ENCODE measurements at regions not wholly inside any gene's neighbourhood (a gene's known extent, or its start where the extent isn't known, plus 50 kb on each side); places are given as distances from the start of the nearest gene placed in this dataset.
"Not testable (repeated sequence)": the region's sequence is repeated elsewhere in the genome, so short reads cannot be mapped to it uniquely, and the experiment has no call there.

DNA sequence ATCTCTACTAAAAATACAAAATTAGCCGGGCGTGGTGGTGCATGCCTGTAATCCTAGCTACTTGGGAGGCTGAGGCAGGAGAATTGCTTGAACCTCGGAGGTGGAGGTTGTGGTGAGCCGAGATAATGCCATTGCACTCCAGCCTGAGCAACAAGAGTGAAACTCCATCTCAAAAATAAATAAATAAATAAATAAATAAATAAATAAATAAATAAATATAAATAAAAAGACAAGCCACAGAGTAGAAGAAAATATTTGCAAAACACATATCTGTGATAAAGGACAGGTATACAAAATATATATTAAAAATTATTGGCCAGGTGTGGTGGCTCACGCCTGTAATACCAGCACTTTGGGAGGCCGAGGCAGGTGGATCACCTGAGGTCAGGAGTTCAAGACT, 96.0 kb downstream of the MRPL57 start:
- not testable (repeated sequence) for H3K4me3 ChIP-seq (ENCODE audit: control insufficient read depth, low read depth, low read length); DNase-seq (ENCODE audit: low read depth)

DNA sequence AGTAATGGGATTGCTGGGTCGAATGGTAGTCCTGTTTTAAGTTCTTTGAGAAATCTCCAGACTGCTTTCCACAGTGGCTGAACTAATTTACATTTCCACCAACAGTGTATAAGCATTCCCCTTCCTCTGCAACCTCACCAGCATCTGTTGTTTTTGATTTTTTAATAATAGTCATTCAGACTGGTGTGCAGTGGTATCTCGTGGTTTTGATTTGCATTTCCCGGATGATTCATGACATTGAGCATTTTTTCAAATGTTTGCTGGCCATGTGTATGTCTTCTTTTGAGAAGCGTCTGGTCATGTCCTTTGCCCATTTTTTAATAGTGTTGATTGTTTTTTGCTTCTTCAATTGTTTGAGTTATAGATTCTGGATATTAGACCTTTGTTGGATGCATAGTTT, 98.0 kb downstream of the MRPL57 start:
- H3K4me3 ChIP-seq (ENCODE audit: control insufficient read depth, low read depth, low read length) = not testable (repeated sequence)
- peak; percentile 6 for DNase-seq (ENCODE audit: low read depth)

DNA sequence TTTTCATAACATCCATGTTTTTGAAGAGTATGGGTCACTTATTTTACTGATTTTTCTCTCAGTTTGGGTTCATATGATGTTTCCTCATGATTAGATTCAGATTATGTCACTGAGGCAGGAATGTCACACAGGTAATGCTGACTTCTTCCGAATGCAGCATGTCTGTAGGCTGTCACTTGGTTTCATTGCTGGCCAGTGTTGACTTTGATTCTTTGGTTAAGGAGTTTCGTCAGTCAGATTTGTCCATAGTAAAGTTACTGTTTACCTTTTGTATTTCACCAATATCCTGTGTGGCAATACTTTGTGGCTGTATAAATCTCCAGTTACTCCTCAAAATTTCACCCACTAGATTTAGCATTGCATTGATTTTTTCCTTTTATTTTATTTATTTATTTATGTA, 105.6 kb downstream of the MRPL57 start:
- no peak overlapping the region for H3K4me3 ChIP-seq (ENCODE audit: control insufficient read depth, low read depth, low read length)
- no peak for DNase-seq (ENCODE audit: low read depth)
- TF ChIP-seq, protein P1, sequence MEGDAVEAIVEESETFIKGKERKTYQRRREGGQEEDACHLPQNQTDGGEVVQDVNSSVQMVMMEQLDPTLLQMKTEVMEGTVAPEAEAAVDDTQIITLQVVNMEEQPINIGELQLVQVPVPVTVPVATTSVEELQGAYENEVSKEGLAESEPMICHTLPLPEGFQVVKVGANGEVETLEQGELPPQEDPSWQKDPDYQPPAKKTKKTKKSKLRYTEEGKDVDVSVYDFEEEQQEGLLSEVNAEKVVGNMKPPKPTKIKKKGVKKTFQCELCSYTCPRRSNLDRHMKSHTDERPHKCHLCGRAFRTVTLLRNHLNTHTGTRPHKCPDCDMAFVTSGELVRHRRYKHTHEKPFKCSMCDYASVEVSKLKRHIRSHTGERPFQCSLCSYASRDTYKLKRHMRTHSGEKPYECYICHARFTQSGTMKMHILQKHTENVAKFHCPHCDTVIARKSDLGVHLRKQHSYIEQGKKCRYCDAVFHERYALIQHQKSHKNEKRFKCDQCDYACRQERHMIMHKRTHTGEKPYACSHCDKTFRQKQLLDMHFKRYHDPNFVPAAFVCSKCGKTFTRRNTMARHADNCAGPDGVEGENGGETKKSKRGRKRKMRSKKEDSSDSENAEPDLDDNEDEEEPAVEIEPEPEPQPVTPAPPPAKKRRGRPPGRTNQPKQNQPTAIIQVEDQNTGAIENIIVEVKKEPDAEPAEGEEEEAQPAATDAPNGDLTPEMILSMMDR (conservative IDR thresholded peaks at IDR 0.05; ENCODE audit: control insufficient read depth, insufficient read depth, low read depth, low read length) = no peak

DNA sequence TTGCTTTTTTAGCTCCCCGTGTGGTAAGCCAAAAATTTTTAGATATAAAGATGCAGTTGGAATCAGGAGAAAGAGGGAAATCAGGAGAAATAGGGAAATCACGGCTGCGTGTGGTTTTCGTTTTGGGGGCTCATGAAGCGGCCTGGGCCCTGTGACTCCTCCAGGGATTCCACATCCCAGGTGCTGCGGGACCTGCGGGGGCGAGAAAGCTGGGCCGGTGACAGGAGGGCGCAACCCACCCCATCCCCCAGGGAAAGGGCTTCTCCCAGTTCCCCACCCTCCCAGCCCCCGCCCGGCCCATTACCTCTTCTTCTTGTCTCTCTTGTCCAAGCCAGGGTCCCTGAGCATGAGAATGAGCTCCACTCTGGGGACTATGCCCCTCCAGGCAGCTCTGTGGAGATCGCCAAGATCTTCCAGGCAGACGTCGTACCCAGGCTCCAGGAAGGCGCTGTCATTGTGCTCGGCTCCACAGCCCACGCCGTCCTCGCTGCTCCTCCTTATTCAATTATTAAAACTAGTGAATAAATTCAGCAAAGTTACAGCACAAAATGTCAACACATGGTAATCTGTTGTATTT, 111.0 kb downstream of the MRPL57 start:
- no peak overlapping the region for H3K4me3 ChIP-seq (ENCODE audit: control insufficient read depth, low read depth, low read length)
- TF ChIP-seq, protein P1 (conservative IDR thresholded peaks at IDR 0.05; ENCODE audit: control insufficient read depth, insufficient read depth, low read depth, low read length) = no peak
- no peak for DNase-seq (ENCODE audit: low read depth)

DNA sequence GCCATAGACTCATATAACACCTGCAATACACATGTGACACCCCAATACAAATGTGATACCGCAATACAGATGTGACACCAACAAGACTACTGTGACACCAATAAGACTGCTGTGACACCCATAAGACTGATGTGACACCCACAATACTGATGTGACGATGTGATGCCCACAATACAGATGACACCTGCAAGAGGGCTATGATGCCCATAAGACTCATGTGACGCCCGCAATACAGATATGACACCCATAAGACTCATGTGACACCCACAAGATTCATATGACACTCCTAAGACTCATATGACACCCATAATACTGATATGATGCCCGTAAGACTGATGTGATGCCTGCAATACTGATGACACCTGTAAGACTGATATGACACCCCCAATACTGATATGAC, 113.0 kb downstream of the MRPL57 start:
- DNase-seq (ENCODE audit: low read depth) = no peak
- no peak overlapping the region for H3K4me3 ChIP-seq (ENCODE audit: control insufficient read depth, low read depth, low read length)
- TF ChIP-seq, protein P1 (conservative IDR thresholded peaks at IDR 0.05; ENCODE audit: control insufficient read depth, insufficient read depth, low read depth, low read length) = no peak

DNA sequence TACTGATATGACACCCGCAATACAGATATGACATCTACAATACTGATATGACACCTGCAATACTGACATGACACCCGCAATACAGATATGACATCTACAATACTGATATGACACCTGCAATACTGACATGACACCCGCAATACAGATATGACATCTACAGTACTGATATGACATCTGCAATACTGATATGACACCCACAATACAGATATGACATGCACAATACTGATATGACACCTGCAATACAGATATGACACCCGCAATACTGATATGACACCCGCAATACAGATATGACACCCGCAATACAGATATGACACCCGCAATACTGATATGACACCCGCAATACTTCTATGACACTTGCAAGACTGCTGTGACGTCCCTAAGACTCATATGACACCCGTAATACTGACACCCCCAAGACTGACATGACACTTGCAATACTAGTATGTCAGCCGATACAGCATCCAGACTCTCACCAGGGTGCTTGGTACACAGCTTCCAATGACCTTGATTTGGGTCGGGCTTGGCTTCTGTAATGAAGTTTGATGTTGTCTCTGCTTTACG, 114.1 kb downstream of the MRPL57 start:
- not testable (repeated sequence) for DNase-seq (ENCODE audit: low read depth); H3K4me3 ChIP-seq (ENCODE audit: control insufficient read depth, low read depth, low read length)

DNA sequence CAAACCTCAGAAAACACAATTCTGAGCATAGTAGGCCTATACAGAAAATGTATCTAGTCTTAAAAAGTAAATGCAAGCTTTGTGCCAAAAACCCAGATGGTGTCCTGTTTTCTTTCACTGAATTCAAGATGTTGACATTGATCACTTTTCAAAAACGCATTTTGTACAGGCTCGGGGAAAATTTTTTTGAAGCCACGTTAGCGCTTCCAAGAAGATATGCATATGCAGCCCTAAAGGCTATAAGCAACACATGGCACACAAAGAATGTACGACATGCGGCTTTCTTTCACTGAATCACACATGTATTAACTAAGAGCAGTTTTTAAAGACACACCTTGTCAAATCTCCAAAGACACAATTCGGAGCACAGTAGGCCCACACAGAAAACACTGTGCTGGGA, 115.4 kb downstream of the MRPL57 start:
- TF ChIP-seq, protein P1 (conservative IDR thresholded peaks at IDR 0.05; ENCODE audit: control insufficient read depth, insufficient read depth, low read depth, low read length) = no peak
- H3K4me3 ChIP-seq (ENCODE audit: control insufficient read depth, low read depth, low read length) = no peak overlapping the region

DNA sequence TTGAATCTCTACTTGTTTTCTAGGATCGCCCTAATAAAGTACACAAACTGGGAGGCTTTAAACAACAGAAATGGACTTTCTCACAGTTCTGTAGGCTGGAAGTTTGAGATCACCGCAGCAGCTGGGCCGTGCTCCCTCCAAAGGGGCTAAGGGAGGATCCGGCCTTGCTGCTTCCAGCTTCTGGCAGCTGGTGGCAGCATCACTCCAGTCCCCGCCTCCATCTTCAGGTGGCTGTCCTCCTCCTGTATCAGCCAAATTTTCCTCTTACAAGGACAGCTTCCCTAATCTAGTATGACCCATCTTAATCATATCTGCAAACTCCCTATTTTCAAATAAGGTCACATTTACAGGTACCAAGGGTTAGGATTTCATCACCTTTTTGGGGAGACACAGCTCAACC, 120.5 kb downstream of the MRPL57 start:
- TF ChIP-seq, protein P1 (conservative IDR thresholded peaks at IDR 0.05; ENCODE audit: control insufficient read depth, insufficient read depth, low read depth, low read length) = peak; percentile 39
- H3K4me3 ChIP-seq (ENCODE audit: control insufficient read depth, low read depth, low read length) = not testable (repeated sequence)
- DNase-seq (ENCODE audit: low read depth) = peak; percentile 43

More for the DNA sequence above, 115.4 kb downstream of the MRPL57 start:
- no peak for DNase-seq (ENCODE audit: low read depth)

Measured in fibroblast of mammary gland (primary cell).